IMR-90 (cell line): ENCODE measurements at regions not wholly inside any gene's neighbourhood (a gene's known extent, or its start where the extent isn't known, plus 50 kb on each side); places are given as distances from the start of the nearest gene placed in this dataset.

ENCODE experiments used
- ATAC-seq: fragments of 200-7000 bp; cut with Tn5 transposase; 2 replicates; pipeline ENCODE4 v1.9.1; 2020; ENCODE audit warnings: low read depth, mild to moderate bottlenecking, moderate library complexity
- BruUV-seq: library from RNA; stranded (reverse); fragments of 400-500 nt; replicated peaks from 2 replicates; lab custom pipeline; 2021; lab: Mats Ljungman, UMichigan
- CTCF ChIA-PET: fragments of 300-600 bp; formaldehyde crosslinking; extraction: SDS; loops from one replicate; lab custom pipeline; 2021; ENCODE audit warnings: antibody characterized with exemption; lab: Yijun Ruan, JAX
- POLR2A ChIA-PET: fragments of 300-600 bp; sonication (Branson Sonifier 250); formaldehyde crosslinking; loops from one replicate; lab custom pipeline; 2022; ENCODE audit warnings: antibody characterized with exemption; ENCODE audit not compliant: unreplicated experiment; lab: Charles Lee
- DNase-seq: peaks from one replicate; pipeline ENCODE4 v3.0.0; 2013
- H2AFZ ChIP-seq: replicated peaks from 2 replicates; pipeline ENCODE3; 2013; ENCODE audit warnings: low read length, mild to moderate bottlenecking; ENCODE audit not compliant: poor library complexity
- H2AK5ac ChIP-seq: 2 replicates; pipeline ENCODE4 v1.6.1; 2013; ENCODE audit warnings: low read depth, low read length, inconsistent platforms
- H2AK9ac ChIP-seq: replicated peaks from 2 replicates; pipeline ENCODE3; 2013; ENCODE audit warnings: mild to moderate bottlenecking, low read depth, low read length, moderate library complexity; ENCODE audit not compliant: poor library complexity
- H2BK120ac ChIP-seq: 2 replicates; pipeline ENCODE4 v1.6.1; 2013; ENCODE audit warnings: low read depth, low read length, inconsistent platforms
- H2BK15ac ChIP-seq: 3 replicates; pipeline ENCODE4 v1.6.1; 2013; ENCODE audit warnings: low read depth, low read length, inconsistent platforms
- H2BK20ac ChIP-seq: 2 replicates; pipeline ENCODE4 v1.6.1; 2013; ENCODE audit warnings: low read depth, mild to moderate bottlenecking, inconsistent platforms, low read length, moderate library complexity
- H2BK5ac ChIP-seq: 2 replicates; pipeline ENCODE4 v1.6.1; 2013; ENCODE audit warnings: mild to moderate bottlenecking, low read depth, low read length, inconsistent platforms; ENCODE audit not compliant: poor library complexity, severe bottlenecking
- H3K14ac ChIP-seq: replicated peaks from 2 replicates; pipeline ENCODE4 v1.6.1; 2013; ENCODE audit warnings: low read depth, low read length, inconsistent platforms
- H3K18ac ChIP-seq: 2 replicates; pipeline ENCODE4 v1.6.1; 2013; ENCODE audit warnings: low read depth, low read length, control low read depth
- H3K23ac ChIP-seq: 2 replicates; pipeline ENCODE4 v1.6.1; 2013; ENCODE audit warnings: low read depth, low read length, inconsistent platforms
- H3K27ac ChIP-seq: 2 replicates; pipeline ENCODE4 v1.5.1; 2013; ENCODE audit warnings: mild to moderate bottlenecking, control low read depth, low read length; ENCODE audit not compliant: insufficient read depth
- H3K27me3 ChIP-seq: 2 replicates; pipeline ENCODE4 v1.6.1; 2013; ENCODE audit warnings: low read length; ENCODE audit not compliant: control insufficient read depth, insufficient read depth
- H3K36me3 ChIP-seq: 2 replicates; pipeline ENCODE4 v1.6.1; 2013; ENCODE audit warnings: low read length, mixed read lengths; ENCODE audit not compliant: control insufficient read depth, insufficient read depth
- H3K4ac ChIP-seq: 2 replicates; pipeline ENCODE4 v1.6.1; 2013; ENCODE audit warnings: low read depth, low read length, inconsistent platforms
- H3K4me1 ChIP-seq: 2 replicates; pipeline ENCODE4 v1.6.1; 2013; ENCODE audit warnings: low read length, mixed read lengths; ENCODE audit not compliant: control insufficient read depth, insufficient read depth
- H3K4me2 ChIP-seq: 2 replicates; pipeline ENCODE4 v1.6.1; 2013; ENCODE audit warnings: low read depth, mild to moderate bottlenecking, control low read depth, low read length, moderate library complexity
- H3K4me3 ChIP-seq: 2 replicates; pipeline ENCODE4 v1.5.1; 2013; ENCODE audit warnings: low read depth, mild to moderate bottlenecking, control low read depth, low read length, moderate library complexity; ENCODE audit not compliant: insufficient read depth
- H3K56ac ChIP-seq: 2 replicates; pipeline ENCODE4 v1.6.1; 2013; ENCODE audit warnings: low read length, inconsistent platforms; ENCODE audit not compliant: insufficient read depth; ENCODE audit errors: extremely low read depth
- H3K79me1 ChIP-seq, 2 experiments: 2 replicates each; pipeline ENCODE4 v1.6.1; 2013; ENCODE audit warnings: low read length in 2 of 2, inconsistent platforms in 1 of 2, low read depth in 1 of 2
- H3K9ac ChIP-seq: 2 replicates; pipeline ENCODE4 v1.6.1; 2013; ENCODE audit warnings: low read depth, low read length, control low read depth
- H3K9me1 ChIP-seq: 2 replicates; pipeline ENCODE4 v1.6.1; 2013; ENCODE audit warnings: low read length, inconsistent platforms; ENCODE audit not compliant: insufficient read depth
- H3K9me3 ChIP-seq: 2 replicates; pipeline ENCODE4 v1.6.1; 2013; ENCODE audit warnings: low read length; ENCODE audit not compliant: control insufficient read depth, insufficient read depth
- H4K20me1 ChIP-seq: 2 replicates; pipeline ENCODE4 v1.6.1; 2013; ENCODE audit warnings: low read length, inconsistent platforms; ENCODE audit not compliant: insufficient read depth
- H4K5ac ChIP-seq: 2 replicates; pipeline ENCODE4 v1.6.1; 2013; ENCODE audit warnings: mild to moderate bottlenecking, low read depth, low read length, control low read depth
- H4K8ac ChIP-seq, 2 experiments: 2 replicates each; pipeline ENCODE4 v1.6.1; 2013; ENCODE audit warnings: low read depth in 2 of 2, low read length in 2 of 2, control low read depth in 1 of 2, inconsistent platforms in 1 of 2
- H4K91ac ChIP-seq: 2 replicates; pipeline ENCODE4 v1.6.1; 2013; ENCODE audit warnings: low read depth, low read length, inconsistent platforms; ENCODE audit not compliant: insufficient read depth
- BHLHE40 ChIP-seq: fragments of 150-350 bp; IDR thresholded peaks from 2 replicates; pipeline ENCODE4 v1.6.1; 2016; ENCODE audit warnings: mild to moderate bottlenecking, low read depth, low read length
- CHD1 ChIP-seq: IDR thresholded peaks from 2 replicates; pipeline ENCODE4 v1.6.1; 2012; ENCODE audit warnings: low read depth, low read length, improper control_type of control experiment
- FOS ChIP-seq: fragments of 150-350 bp; IDR thresholded peaks from 2 replicates; pipeline ENCODE4 v1.6.1; 2016; ENCODE audit warnings: low read depth, low read length
- MAFK ChIP-seq: IDR thresholded peaks from 2 replicates; pipeline ENCODE4 v1.6.1; 2012; ENCODE audit warnings: low read depth, low read length, improper control_type of control experiment
- MXI1 ChIP-seq: IDR thresholded peaks from 2 replicates; pipeline ENCODE4 v1.6.1; 2012; ENCODE audit warnings: low read depth, mild to moderate bottlenecking, low read length, moderate library complexity, borderline replicate concordance
- NFE2L2 ChIP-seq: fragments of 150-350 bp; IDR thresholded peaks from 2 replicates; pipeline ENCODE4 v1.6.1; 2016; ENCODE audit warnings: low read depth, mild to moderate bottlenecking, low read length
- RAD21 ChIP-seq: IDR thresholded peaks from 2 replicates; pipeline ENCODE4 v1.6.1; 2012; ENCODE audit warnings: low read length, improper control_type of control experiment
- WGBS, 2 experiments: methylation state at CpG; one replicate each; pipeline versions ENCODE4 v1.1.5 to v1.1.7; 2013; ENCODE audit warnings: missing lambda C conversion rate in 2 of 2; ENCODE audit not compliant: insufficient read length in 1 of 2; ENCODE audit errors: extremely low coverage in 2 of 2; 5-methylcytosine and 5-hydroxymethylcytosine counted together
- dilution Hi-C: fragments of 300-500 bp; cut with HindIII; formaldehyde crosslinking; loops from one replicate; pipeline ENCODE4 v1.14.3; 2018; ENCODE audit warnings: low sequenced_read_pairs; ENCODE audit not compliant: unreplicated experiment
- in situ Hi-C: fragments of 300-500 bp; cut with MboI; formaldehyde crosslinking; loops from 3 replicates; pipeline ENCODE4 v1.14.3; 2019; ENCODE audit warnings: low sequenced_read_pairs, inconsistent platforms, mixed read lengths
- intact Hi-C: fragments of 100-400 bp; cut with micrococcal nuclease; formaldehyde crosslinking; loops from 2 replicates; pipeline ENCODE4 v1.10.0; 2022
- TF ChIP-seq, protein P1 (sequence below): fragments of 150-350 bp; IDR thresholded peaks from 2 replicates; pipeline ENCODE4 v1.6.1; 2016; ENCODE audit warnings: low read depth, mild to moderate bottlenecking, low read length, moderate library complexity, borderline replicate concordance
- TF ChIP-seq, protein P2 (sequence below): conservative IDR thresholded peaks from 2 replicates; pipeline ENCODE4 v1.5.1; 2012; ENCODE audit warnings: mild to moderate bottlenecking, low read depth, low read length, improper control_type of control experiment
- TF ChIP-seq, protein P3 (sequence below): fragments of 150-350 bp; IDR thresholded peaks from 2 replicates; pipeline ENCODE4 v1.6.1; 2017; ENCODE audit warnings: mild to moderate bottlenecking, antibody characterized with exemption, low read length, low read depth

DNA sequence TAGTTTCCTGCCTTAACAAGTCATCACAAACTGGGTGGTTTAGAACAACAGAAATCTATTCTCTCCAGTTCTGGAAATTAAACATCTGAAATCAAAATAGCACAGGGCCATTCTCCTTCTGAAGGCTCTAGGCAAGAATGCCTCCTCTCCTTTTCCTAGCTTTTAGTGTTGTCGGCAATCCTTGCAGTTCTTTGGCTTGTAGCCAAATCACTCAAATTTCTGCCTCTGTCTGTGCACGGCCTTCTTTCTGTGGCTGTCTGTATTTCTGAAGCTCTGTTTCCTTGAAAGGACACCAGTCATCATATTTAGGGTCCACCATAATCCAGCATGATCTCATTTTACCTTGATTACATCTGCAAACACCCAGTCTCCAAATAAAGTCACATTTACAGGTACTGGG lies 795.5 kb downstream of the METTL15 start:
- Histone ChIP-seq H3K4me3 (no peak overlapping the region), H4K5ac (no peak overlapping the region), H3K9me1 (no peaks in the 10 kb centered on the region), H4K20me1 (no peaks in the 10 kb centered on the region), H4K8ac (peak overlapping the region; percentile 18 to 35; a peak in 1 of 4 replicates), H3K36me3 (no peaks in the 10 kb centered on the region), H2BK20ac (no peak overlapping the region), H3K4me1 (no peaks in the 10 kb centered on the region), H3K27me3 (no peaks in the 10 kb centered on the region), H3K4ac (no peak overlapping the region), H2AK9ac (no peak overlapping the region), H3K14ac (0 out of 2 replicates have a peak overlapping the region, but pooled peaks have one; percentile 1), H2BK15ac (no peak overlapping the region), H3K9me3 (no peaks in the 10 kb centered on the region), H4K91ac (no peak overlapping the region), H2BK120ac (peak overlapping the region; percentile 5; the same call in 1 of the 2 replicates), H3K4me2 (no peak overlapping the region), H3K18ac (peak overlapping the region; percentile 47; the same call in 1 of the 2 replicates), H3K27ac (no peak overlapping the region), H2BK5ac (no peak overlapping the region), H3K56ac (no peak overlapping the region), H3K79me1 (no peaks in the 10 kb centered on the region), H3K9ac (no peak overlapping the region), H2AFZ (no peak overlapping the region), H2AK5ac (no peak overlapping the region), H3K23ac (no peak overlapping the region)
- POLR2A ChIA-PET: no interaction called here
- ATAC-seq: no peak
- dilution Hi-C loops: no loop called here
- 80% methylated on average over 1 of the region's 2 CpGs; no CpG with 5 or more reads in 1 of the 2 experiments for WGBS, 2 experiments
- no peak for TF ChIP-seq MXI1
- TF ChIP-seq, protein P1, sequence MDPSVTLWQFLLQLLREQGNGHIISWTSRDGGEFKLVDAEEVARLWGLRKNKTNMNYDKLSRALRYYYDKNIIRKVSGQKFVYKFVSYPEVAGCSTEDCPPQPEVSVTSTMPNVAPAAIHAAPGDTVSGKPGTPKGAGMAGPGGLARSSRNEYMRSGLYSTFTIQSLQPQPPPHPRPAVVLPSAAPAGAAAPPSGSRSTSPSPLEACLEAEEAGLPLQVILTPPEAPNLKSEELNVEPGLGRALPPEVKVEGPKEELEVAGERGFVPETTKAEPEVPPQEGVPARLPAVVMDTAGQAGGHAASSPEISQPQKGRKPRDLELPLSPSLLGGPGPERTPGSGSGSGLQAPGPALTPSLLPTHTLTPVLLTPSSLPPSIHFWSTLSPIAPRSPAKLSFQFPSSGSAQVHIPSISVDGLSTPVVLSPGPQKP: no peak
- no peak for TF ChIP-seq CHD1
- TF ChIP-seq, protein P2, sequence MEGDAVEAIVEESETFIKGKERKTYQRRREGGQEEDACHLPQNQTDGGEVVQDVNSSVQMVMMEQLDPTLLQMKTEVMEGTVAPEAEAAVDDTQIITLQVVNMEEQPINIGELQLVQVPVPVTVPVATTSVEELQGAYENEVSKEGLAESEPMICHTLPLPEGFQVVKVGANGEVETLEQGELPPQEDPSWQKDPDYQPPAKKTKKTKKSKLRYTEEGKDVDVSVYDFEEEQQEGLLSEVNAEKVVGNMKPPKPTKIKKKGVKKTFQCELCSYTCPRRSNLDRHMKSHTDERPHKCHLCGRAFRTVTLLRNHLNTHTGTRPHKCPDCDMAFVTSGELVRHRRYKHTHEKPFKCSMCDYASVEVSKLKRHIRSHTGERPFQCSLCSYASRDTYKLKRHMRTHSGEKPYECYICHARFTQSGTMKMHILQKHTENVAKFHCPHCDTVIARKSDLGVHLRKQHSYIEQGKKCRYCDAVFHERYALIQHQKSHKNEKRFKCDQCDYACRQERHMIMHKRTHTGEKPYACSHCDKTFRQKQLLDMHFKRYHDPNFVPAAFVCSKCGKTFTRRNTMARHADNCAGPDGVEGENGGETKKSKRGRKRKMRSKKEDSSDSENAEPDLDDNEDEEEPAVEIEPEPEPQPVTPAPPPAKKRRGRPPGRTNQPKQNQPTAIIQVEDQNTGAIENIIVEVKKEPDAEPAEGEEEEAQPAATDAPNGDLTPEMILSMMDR: no peak
- TF ChIP-seq, protein P3, sequence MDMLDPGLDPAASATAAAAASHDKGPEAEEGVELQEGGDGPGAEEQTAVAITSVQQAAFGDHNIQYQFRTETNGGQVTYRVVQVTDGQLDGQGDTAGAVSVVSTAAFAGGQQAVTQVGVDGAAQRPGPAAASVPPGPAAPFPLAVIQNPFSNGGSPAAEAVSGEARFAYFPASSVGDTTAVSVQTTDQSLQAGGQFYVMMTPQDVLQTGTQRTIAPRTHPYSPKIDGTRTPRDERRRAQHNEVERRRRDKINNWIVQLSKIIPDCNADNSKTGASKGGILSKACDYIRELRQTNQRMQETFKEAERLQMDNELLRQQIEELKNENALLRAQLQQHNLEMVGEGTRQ: no peak
- TF ChIP-seq FOS: no peak
- TF ChIP-seq RAD21: no peak
- no peak for TF ChIP-seq MAFK
- TF ChIP-seq BHLHE40: no peak
- TF ChIP-seq NFE2L2: no peak
- peak; percentile 3 for DNase-seq
- in situ Hi-C loops: no loop called here
- CTCF ChIA-PET: no interaction called here
- BruUV-seq: TSS peak; percentile 21
- intact Hi-C loops: no loop called here
